Ishikawa (cell line): ENCODE measurements at regions not wholly inside any gene's neighbourhood (a gene's known extent, or its start where the extent isn't known, plus 50 kb on each side); places are given as distances from the start of the nearest gene placed in this dataset.

Experiments used
- CEBPB ChIP-seq: IDR thresholded peaks from 2 replicates; pipeline ENCODE4 v1.6.1; 2012
- CREB1 ChIP-seq: IDR thresholded peaks from 2 replicates; pipeline ENCODE4 v1.6.1; 2012; ENCODE audit warnings: low read depth
- EGR1 ChIP-seq: IDR thresholded peaks from 2 replicates; pipeline ENCODE4 v1.6.1; 2012
- TEAD4 ChIP-seq: IDR thresholded peaks from 2 replicates; pipeline ENCODE4 v1.6.1; 2012
- YY1 ChIP-seq: IDR thresholded peaks from 2 replicates; pipeline ENCODE4 v1.6.1; 2012; ENCODE audit warnings: low read depth
- ZBTB7A ChIP-seq: IDR thresholded peaks from 2 replicates; pipeline ENCODE4 v1.6.1; 2012; ENCODE audit warnings: low read depth
- TF ChIP-seq, protein P1 (sequence below): IDR thresholded peaks from 2 replicates; pipeline ENCODE4 v1.6.1; 2012; ENCODE audit warnings: low read depth, mild to moderate bottlenecking

DNA sequence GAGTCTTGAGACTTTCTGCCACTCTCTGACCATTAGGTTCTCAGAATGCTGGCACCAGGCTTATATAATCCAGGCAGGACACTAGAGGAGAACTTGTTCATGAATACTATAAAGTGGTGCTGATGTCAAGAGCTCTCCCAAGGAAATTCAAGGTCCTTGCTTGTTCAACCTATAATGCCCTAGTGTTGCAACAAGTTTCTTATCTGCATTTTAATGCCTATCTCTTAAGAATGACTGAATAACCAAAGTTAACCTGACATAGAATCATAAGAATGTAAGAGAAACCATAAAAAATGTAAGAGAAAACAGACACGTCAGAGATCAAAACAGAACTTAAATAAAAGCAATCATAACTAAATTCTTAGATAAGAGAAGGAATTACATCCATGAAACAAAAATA is 640.8 kb upstream of the SGCD start:
- TF ChIP-seq EGR1, result no peak
- TF ChIP-seq, protein P1, sequence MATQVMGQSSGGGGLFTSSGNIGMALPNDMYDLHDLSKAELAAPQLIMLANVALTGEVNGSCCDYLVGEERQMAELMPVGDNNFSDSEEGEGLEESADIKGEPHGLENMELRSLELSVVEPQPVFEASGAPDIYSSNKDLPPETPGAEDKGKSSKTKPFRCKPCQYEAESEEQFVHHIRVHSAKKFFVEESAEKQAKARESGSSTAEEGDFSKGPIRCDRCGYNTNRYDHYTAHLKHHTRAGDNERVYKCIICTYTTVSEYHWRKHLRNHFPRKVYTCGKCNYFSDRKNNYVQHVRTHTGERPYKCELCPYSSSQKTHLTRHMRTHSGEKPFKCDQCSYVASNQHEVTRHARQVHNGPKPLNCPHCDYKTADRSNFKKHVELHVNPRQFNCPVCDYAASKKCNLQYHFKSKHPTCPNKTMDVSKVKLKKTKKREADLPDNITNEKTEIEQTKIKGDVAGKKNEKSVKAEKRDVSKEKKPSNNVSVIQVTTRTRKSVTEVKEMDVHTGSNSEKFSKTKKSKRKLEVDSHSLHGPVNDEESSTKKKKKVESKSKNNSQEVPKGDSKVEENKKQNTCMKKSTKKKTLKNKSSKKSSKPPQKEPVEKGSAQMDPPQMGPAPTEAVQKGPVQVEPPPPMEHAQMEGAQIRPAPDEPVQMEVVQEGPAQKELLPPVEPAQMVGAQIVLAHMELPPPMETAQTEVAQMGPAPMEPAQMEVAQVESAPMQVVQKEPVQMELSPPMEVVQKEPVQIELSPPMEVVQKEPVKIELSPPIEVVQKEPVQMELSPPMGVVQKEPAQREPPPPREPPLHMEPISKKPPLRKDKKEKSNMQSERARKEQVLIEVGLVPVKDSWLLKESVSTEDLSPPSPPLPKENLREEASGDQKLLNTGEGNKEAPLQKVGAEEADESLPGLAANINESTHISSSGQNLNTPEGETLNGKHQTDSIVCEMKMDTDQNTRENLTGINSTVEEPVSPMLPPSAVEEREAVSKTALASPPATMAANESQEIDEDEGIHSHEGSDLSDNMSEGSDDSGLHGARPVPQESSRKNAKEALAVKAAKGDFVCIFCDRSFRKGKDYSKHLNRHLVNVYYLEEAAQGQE, result no peak
- no peak for TF ChIP-seq YY1
- no peak for TF ChIP-seq TEAD4
- TF ChIP-seq ZBTB7A, result no peak
- TF ChIP-seq CREB1, result no peak
- TF ChIP-seq CEBPB, result no peak
